A673 (cell line): ENCODE measurements at regions not wholly inside any gene's neighbourhood (a gene's known extent, or its start where the extent isn't known, plus 50 kb on each side); places are given as distances from the start of the nearest gene placed in this dataset.
"Not testable (repeated sequence)": the region's sequence is repeated elsewhere in the genome, so short reads cannot be mapped to it uniquely, and the experiment has no call there.

Experiments
- BruUV-seq: library from RNA; stranded (reverse); fragments of 400-500 nt; replicated peaks from 2 replicates; lab custom pipeline; 2021; lab: Mats Ljungman, UMichigan
- CTCF ChIA-PET: fragments of 300-600 bp; sonication (Branson Sonifier 250); formaldehyde crosslinking; loops from one replicate; lab custom pipeline; 2022; ENCODE audit warnings: antibody characterized with exemption; lab: Charles Lee
- POLR2A ChIA-PET: fragments of 300-600 bp; sonication (Branson Sonifier 250); formaldehyde crosslinking; loops from one replicate; lab custom pipeline; 2022; ENCODE audit warnings: antibody characterized with exemption; ENCODE audit not compliant: low non-redundant PET; lab: Charles Lee
- DNase-seq: peaks from one replicate; pipeline ENCODE4 v3.0.0-alpha.2; 2015; ENCODE audit warnings: low spot score
- H3K27ac ChIP-seq: fragments of 200-600 bp; sonication (generic); 2 replicates; pipeline ENCODE4 v1.5.1; 2016; ENCODE audit warnings: mixed run types, low read depth, mild to moderate bottlenecking, mixed read lengths, antibody characterized with exemption, low read length; ENCODE audit not compliant: poor library complexity, severe bottlenecking
- H3K27me3 ChIP-seq: fragments of 200-600 bp; sonication (generic); replicated peaks from 2 replicates; pipeline ENCODE4 v1.6.1; 2017; ENCODE audit warnings: mixed run types, low read depth, mild to moderate bottlenecking, mixed read lengths, antibody characterized with exemption, low read length; ENCODE audit not compliant: insufficient read depth, poor library complexity
- H3K36me3 ChIP-seq: fragments of 200-600 bp; sonication (generic); 2 replicates; pipeline ENCODE4 v1.6.1; 2016; ENCODE audit warnings: mixed run types, mild to moderate bottlenecking, mixed read lengths, antibody characterized with exemption, low read length; ENCODE audit not compliant: insufficient read depth, poor library complexity, severe bottlenecking
- H3K4me1 ChIP-seq: fragments of 200-600 bp; sonication (generic); 2 replicates; pipeline ENCODE4 v1.6.1; 2017; ENCODE audit warnings: mixed run types, mild to moderate bottlenecking, mixed read lengths, antibody characterized with exemption, low read length; ENCODE audit not compliant: insufficient read depth, poor library complexity, severe bottlenecking
- H3K4me3 ChIP-seq: fragments of 200-600 bp; sonication (generic); 2 replicates; pipeline ENCODE4 v1.5.1; 2016; ENCODE audit warnings: low read depth, mixed run types, mild to moderate bottlenecking, mixed read lengths, low read length; ENCODE audit not compliant: poor library complexity, severe bottlenecking
- H3K9me3 ChIP-seq: fragments of 200-600 bp; sonication (generic); 2 replicates; pipeline ENCODE4 v1.6.1; 2016; ENCODE audit warnings: mixed run types, low read depth, mild to moderate bottlenecking, mixed read lengths, antibody characterized with exemption, low read length; ENCODE audit not compliant: poor library complexity, severe bottlenecking
- CTCF ChIP-seq: fragments of 300-800, 200-600 bp; sonication (generic); conservative IDR thresholded peaks from 2 replicates; pipeline ENCODE4 v1.5.1; 2017; ENCODE audit warnings: low read depth, mild to moderate bottlenecking, antibody characterized with exemption, low read length, moderate library complexity, mixed read lengths
- EZH2 ChIP-seq: fragments of 200-600 bp; sonication (generic); IDR thresholded peaks from 2 replicates; pipeline ENCODE4 v1.6.1; 2017; ENCODE audit warnings: borderline replicate concordance, low read depth, mild to moderate bottlenecking, mixed read lengths, antibody characterized with exemption, low read length; ENCODE audit not compliant: poor library complexity, severe bottlenecking
- intact Hi-C: fragments of 100-400 bp; cut with micrococcal nuclease; formaldehyde crosslinking; loops from one replicate; pipeline ENCODE4 v1.10.0; 2022; ENCODE audit not compliant: unreplicated experiment

GRCh38 chr21:19541602-19542001 is 1138.0 kb upstream of the TMPRSS15 start:
- no peaks in the 10 kb centered on the region for H3K4me1 ChIP-seq
- intact Hi-C loops, result no loop called here
- DNase-seq, result no peak
- POLR2A ChIA-PET, result interaction anchor here (0.7 kb wide), 1 partner anchor 15 kb away, joined by 5 read pairs; no protein-coding TSS in a partner anchor
- no peak overlapping the region for H3K4me3 ChIP-seq
- CTCF ChIA-PET, result no interaction called here
- no peak overlapping the region for H3K27ac ChIP-seq
- H3K36me3 ChIP-seq, result no peaks in the 10 kb centered on the region
- TF ChIP-seq EZH2 (no peak), CTCF (no peak)
- H3K9me3 ChIP-seq, result peaks cover 13% of the 10 kb centered on the region
- no TSS peak for BruUV-seq
- no peaks in the 10 kb centered on the region for H3K27me3 ChIP-seq

GRCh38 chr21:19544493-19544892 is 1140.9 kb upstream of the TMPRSS15 start:
- CTCF ChIA-PET, POLR2A ChIA-PET, BruUV-seq, H3K4me3 ChIP-seq, DNase-seq, H3K27me3 ChIP-seq, intact Hi-C loops, H3K27ac ChIP-seq, H3K4me1 ChIP-seq, H3K36me3 ChIP-seq: not testable (repeated sequence)
- H3K9me3 ChIP-seq, result peaks cover 13% of the 10 kb centered on the region

GRCh38 chr21:19547951-19548840 is 1144.6 kb upstream of the TMPRSS15 start:
- ChIA-PET POLR2A (no interaction called here), CTCF (no interaction called here)
- Histone ChIP-seq H3K4me1 (no peaks in the 10 kb centered on the region), H3K4me3 (no peak overlapping the region), H3K27ac (no peak overlapping the region), H3K36me3 (no peaks in the 10 kb centered on the region), H3K9me3 (peaks cover 15% of the 10 kb centered on the region), H3K27me3 (no peaks in the 10 kb centered on the region)
- TF ChIP-seq CTCF (no peak), EZH2 (no peak)
- intact Hi-C loops, result no loop called here
- no peak for DNase-seq
- no TSS peak for BruUV-seq
